GM23338 (cell line): ENCODE measurements at regions not wholly inside any gene's neighbourhood (a gene's known extent, or its start where the extent isn't known, plus 50 kb on each side); places are given as distances from the start of the nearest gene placed in this dataset.

Source experiments
- ATAC-seq: fragments of 200-7000 bp; cut with Tn5 transposase; 3 replicates; pipeline ENCODE4 v1.9.1; 2020
- DNase-seq: peaks from one replicate; pipeline ENCODE4 v3.0.0-alpha.2; 2015; ENCODE audit warnings: low spot score
- H2AFZ ChIP-seq: fragments of 200-600 bp; sonication (generic); 2 replicates; pipeline ENCODE4 v1.8.0; 2016; ENCODE audit warnings: antibody characterized with exemption, mild to moderate bottlenecking, moderate library complexity
- H3F3A ChIP-seq: fragments of 200-600 bp; sonication (generic); replicated peaks from 2 replicates; pipeline ENCODE4 v1.8.0; 2017; ENCODE audit warnings: antibody characterized with exemption, mixed run types, low read depth
- H3K27ac ChIP-seq: fragments of 200-600 bp; sonication (generic); 2 replicates; pipeline ENCODE4 v1.6.1; 2016; ENCODE audit warnings: low read depth
- H3K27me3 ChIP-seq: fragments of 200-600 bp; sonication (generic); 2 replicates; pipeline ENCODE4 v1.8.0; 2016; ENCODE audit warnings: mild to moderate bottlenecking, mixed run types, moderate library complexity; ENCODE audit not compliant: insufficient read depth
- H3K36me3 ChIP-seq: fragments of 200-600 bp; sonication (generic); 2 replicates; pipeline ENCODE4 v1.8.0; 2016; ENCODE audit warnings: mild to moderate bottlenecking; ENCODE audit not compliant: insufficient read depth
- H3K4me1 ChIP-seq: fragments of 200-600 bp; sonication (generic); 2 replicates; pipeline ENCODE4 v1.8.0; 2016; ENCODE audit warnings: mild to moderate bottlenecking, moderate library complexity; ENCODE audit not compliant: insufficient read depth
- H3K4me2 ChIP-seq: fragments of 200-600 bp; sonication (generic); 2 replicates; pipeline ENCODE4 v1.7.1; 2017; ENCODE audit warnings: mixed run types
- H3K4me3 ChIP-seq: fragments of 200-600 bp; sonication (generic); 2 replicates; pipeline ENCODE4 v1.6.1; 2016; ENCODE audit warnings: mixed run types
- H3K79me2 ChIP-seq: fragments of 200-600 bp; sonication (generic); replicated peaks from 2 replicates; pipeline ENCODE4 v1.8.0; 2017; ENCODE audit warnings: mild to moderate bottlenecking; ENCODE audit not compliant: insufficient read depth
- H3K9me2 ChIP-seq: fragments of 200-600 bp; sonication (generic); 2 replicates; pipeline ENCODE4 v1.8.0; 2017; ENCODE audit not compliant: insufficient read depth
- H4K20me1 ChIP-seq: fragments of 200-600 bp; sonication (generic); replicated peaks from 2 replicates; pipeline ENCODE4 v1.8.0; 2017; ENCODE audit warnings: mild to moderate bottlenecking; ENCODE audit not compliant: insufficient read depth
- H3K27ac Mint-ChIP-seq: 2 replicates; pipeline ENCODE4 v1.8.0; 2020; ENCODE audit warnings: inconsistent platforms, mild to moderate bottlenecking, moderate library complexity, mixed read lengths
- H3K27me3 Mint-ChIP-seq: 3 replicates; pipeline ENCODE4 v1.8.0; 2022; ENCODE audit warnings: low read depth, mild to moderate bottlenecking, moderate library complexity, mixed read lengths, inconsistent platforms; ENCODE audit not compliant: insufficient read depth, poor library complexity
- H3K36me3 Mint-ChIP-seq: 3 replicates; pipeline ENCODE4 v1.8.0; 2021; ENCODE audit warnings: low read depth, mild to moderate bottlenecking, inconsistent platforms, moderate library complexity, mixed read lengths
- H3K4me1 Mint-ChIP-seq: 3 replicates; pipeline ENCODE4 v1.8.0; 2020; ENCODE audit warnings: mild to moderate bottlenecking, inconsistent platforms, mixed read lengths
- H3K4me3 Mint-ChIP-seq: 3 replicates; pipeline ENCODE4 v1.8.0; 2021; ENCODE audit warnings: moderate library complexity, mild to moderate bottlenecking, inconsistent platforms, mixed read lengths
- H3K9me3 Mint-ChIP-seq: 3 replicates; pipeline ENCODE4 v1.8.0; 2020; ENCODE audit warnings: moderate library complexity, mild to moderate bottlenecking, inconsistent platforms, mixed read lengths
- CREB1 ChIP-seq: fragments of 250-450 bp; sonication (Bioruptor Pico); IDR thresholded peaks from 2 replicates; pipeline ENCODE4 v1.5.0; 2020; ENCODE audit warnings: low read depth, mild to moderate bottlenecking, moderate library complexity
- EZH2 ChIP-seq: fragments of 200-600 bp; sonication (generic); IDR thresholded peaks from one replicate; pipeline ENCODE4 v1.8.0; 2017; ENCODE audit warnings: antibody characterized with exemption, mild to moderate bottlenecking, low read depth; ENCODE audit not compliant: unreplicated experiment
- EZH2phosphoT487 ChIP-seq: fragments of 200-600 bp; sonication (generic); IDR thresholded peaks from one replicate; pipeline ENCODE4 v1.8.1; 2018; ENCODE audit warnings: antibody characterized with exemption; ENCODE audit not compliant: unreplicated experiment
- JUNB ChIP-seq: IDR thresholded peaks from one replicate; pipeline ENCODE4 v1.6.1; 2016; ENCODE audit warnings: antibody characterized with exemption; ENCODE audit not compliant: unreplicated experiment
- NANOG ChIP-seq: IDR thresholded peaks from 2 replicates; pipeline ENCODE4 v1.6.1; 2016; ENCODE audit warnings: antibody characterized with exemption, borderline replicate concordance
- POLR2AphosphoS5 ChIP-seq: IDR thresholded peaks from 2 replicates; pipeline ENCODE4 v1.6.1; 2016; ENCODE audit warnings: antibody characterized with exemption, low read depth
- STAT1 ChIP-seq: IDR thresholded peaks from one replicate; pipeline ENCODE4 v1.6.1; 2016; ENCODE audit warnings: antibody characterized with exemption; ENCODE audit not compliant: unreplicated experiment
- ZNF114 ChIP-seq: fragments of 250-450 bp; sonication (Bioruptor Pico); IDR thresholded peaks from 2 replicates; pipeline ENCODE4 v1.5.0; 2020; ENCODE audit warnings: mild to moderate bottlenecking, moderate library complexity
- ZNF331 ChIP-seq: fragments of 250-450 bp; sonication (Bioruptor Pico); IDR thresholded peaks from 2 replicates; pipeline ENCODE4 v1.5.0; 2020; ENCODE audit warnings: low read depth, mild to moderate bottlenecking, moderate library complexity
- TF ChIP-seq, protein P1 (sequence below): fragments of 250-450 bp; sonication (Bioruptor Pico); IDR thresholded peaks from 2 replicates; pipeline ENCODE4 v1.5.0; 2020; ENCODE audit warnings: mild to moderate bottlenecking, moderate library complexity
- TF ChIP-seq, protein P2 (sequence below): IDR thresholded peaks from one replicate; pipeline ENCODE4 v1.6.1; 2018; ENCODE audit warnings: antibody characterized with exemption; ENCODE audit not compliant: unreplicated experiment
- TF ChIP-seq, protein P3 (sequence below), 2 experiments: fragments of 200-600 bp in 1 of 2; sonication (generic) in 1 of 2; conservative IDR thresholded peaks; 2 replicates each; pipeline versions ENCODE4 v1.5.1 to v1.6.1; 2016 to 2017; ENCODE audit warnings: antibody characterized with exemption in 2 of 2, low read depth in 2 of 2, mild to moderate bottlenecking in 2 of 2, moderate library complexity in 1 of 2
- TF ChIP-seq, protein P4 (sequence below): IDR thresholded peaks from 2 replicates; pipeline ENCODE4 v1.6.1; 2016; ENCODE audit warnings: antibody characterized with exemption

DNA sequence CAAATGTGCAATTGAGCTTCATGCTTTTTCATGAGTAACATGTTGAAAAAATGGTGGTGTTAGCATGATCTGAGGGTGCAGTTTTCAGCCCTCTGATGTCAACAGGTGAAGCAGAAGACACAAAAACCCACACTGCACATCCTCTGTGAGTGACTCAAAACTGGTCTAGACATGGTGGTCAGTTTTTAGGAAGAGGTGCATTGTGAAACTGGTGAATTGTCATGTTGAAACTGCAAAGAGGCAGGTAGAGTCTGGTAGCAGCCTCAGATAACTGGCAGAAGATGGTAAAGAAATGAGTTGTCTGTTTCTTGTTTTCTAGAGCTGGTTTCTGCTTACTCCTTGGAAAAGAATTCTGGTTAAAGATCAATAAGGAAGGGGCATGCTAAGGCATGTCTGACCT lies 97.3 kb upstream of the HMCN1 start:
- Histone ChIP-seq H3K27ac (no peak overlapping the region), H4K20me1 (no peaks in the 10 kb centered on the region), H3K27me3 (no peaks in the 10 kb centered on the region), H3K9me2 (peaks cover 7% of the 10 kb centered on the region; the same call in 1 of the 2 replicates), H3F3A (no peaks in the 10 kb centered on the region), H3K4me2 (no peak overlapping the region), H3K4me3 (no peak overlapping the region), H3K79me2 (no peaks in the 10 kb centered on the region), H3K36me3 (peaks cover 5% of the 10 kb centered on the region; the same call in 1 of the 2 replicates), H3K4me1 (no peaks in the 10 kb centered on the region), H2AFZ (peak overlapping the region; percentile 56; the same call in 1 of the 2 replicates)
- Mint-ChIP-seq H3K27me3 (peaks cover 5% of the 10 kb centered on the region), H3K27ac (no peak overlapping the region), H3K4me3 (no peak overlapping the region), H3K9me3 (peaks cover 37% of the 10 kb centered on the region), H3K4me1 (no peaks in the 10 kb centered on the region), H3K36me3 (peaks cover 36% of the 10 kb centered on the region)
- no peak for DNase-seq
- no peak for ATAC-seq
- no peak for TF ChIP-seq STAT1
- TF ChIP-seq, protein P1, sequence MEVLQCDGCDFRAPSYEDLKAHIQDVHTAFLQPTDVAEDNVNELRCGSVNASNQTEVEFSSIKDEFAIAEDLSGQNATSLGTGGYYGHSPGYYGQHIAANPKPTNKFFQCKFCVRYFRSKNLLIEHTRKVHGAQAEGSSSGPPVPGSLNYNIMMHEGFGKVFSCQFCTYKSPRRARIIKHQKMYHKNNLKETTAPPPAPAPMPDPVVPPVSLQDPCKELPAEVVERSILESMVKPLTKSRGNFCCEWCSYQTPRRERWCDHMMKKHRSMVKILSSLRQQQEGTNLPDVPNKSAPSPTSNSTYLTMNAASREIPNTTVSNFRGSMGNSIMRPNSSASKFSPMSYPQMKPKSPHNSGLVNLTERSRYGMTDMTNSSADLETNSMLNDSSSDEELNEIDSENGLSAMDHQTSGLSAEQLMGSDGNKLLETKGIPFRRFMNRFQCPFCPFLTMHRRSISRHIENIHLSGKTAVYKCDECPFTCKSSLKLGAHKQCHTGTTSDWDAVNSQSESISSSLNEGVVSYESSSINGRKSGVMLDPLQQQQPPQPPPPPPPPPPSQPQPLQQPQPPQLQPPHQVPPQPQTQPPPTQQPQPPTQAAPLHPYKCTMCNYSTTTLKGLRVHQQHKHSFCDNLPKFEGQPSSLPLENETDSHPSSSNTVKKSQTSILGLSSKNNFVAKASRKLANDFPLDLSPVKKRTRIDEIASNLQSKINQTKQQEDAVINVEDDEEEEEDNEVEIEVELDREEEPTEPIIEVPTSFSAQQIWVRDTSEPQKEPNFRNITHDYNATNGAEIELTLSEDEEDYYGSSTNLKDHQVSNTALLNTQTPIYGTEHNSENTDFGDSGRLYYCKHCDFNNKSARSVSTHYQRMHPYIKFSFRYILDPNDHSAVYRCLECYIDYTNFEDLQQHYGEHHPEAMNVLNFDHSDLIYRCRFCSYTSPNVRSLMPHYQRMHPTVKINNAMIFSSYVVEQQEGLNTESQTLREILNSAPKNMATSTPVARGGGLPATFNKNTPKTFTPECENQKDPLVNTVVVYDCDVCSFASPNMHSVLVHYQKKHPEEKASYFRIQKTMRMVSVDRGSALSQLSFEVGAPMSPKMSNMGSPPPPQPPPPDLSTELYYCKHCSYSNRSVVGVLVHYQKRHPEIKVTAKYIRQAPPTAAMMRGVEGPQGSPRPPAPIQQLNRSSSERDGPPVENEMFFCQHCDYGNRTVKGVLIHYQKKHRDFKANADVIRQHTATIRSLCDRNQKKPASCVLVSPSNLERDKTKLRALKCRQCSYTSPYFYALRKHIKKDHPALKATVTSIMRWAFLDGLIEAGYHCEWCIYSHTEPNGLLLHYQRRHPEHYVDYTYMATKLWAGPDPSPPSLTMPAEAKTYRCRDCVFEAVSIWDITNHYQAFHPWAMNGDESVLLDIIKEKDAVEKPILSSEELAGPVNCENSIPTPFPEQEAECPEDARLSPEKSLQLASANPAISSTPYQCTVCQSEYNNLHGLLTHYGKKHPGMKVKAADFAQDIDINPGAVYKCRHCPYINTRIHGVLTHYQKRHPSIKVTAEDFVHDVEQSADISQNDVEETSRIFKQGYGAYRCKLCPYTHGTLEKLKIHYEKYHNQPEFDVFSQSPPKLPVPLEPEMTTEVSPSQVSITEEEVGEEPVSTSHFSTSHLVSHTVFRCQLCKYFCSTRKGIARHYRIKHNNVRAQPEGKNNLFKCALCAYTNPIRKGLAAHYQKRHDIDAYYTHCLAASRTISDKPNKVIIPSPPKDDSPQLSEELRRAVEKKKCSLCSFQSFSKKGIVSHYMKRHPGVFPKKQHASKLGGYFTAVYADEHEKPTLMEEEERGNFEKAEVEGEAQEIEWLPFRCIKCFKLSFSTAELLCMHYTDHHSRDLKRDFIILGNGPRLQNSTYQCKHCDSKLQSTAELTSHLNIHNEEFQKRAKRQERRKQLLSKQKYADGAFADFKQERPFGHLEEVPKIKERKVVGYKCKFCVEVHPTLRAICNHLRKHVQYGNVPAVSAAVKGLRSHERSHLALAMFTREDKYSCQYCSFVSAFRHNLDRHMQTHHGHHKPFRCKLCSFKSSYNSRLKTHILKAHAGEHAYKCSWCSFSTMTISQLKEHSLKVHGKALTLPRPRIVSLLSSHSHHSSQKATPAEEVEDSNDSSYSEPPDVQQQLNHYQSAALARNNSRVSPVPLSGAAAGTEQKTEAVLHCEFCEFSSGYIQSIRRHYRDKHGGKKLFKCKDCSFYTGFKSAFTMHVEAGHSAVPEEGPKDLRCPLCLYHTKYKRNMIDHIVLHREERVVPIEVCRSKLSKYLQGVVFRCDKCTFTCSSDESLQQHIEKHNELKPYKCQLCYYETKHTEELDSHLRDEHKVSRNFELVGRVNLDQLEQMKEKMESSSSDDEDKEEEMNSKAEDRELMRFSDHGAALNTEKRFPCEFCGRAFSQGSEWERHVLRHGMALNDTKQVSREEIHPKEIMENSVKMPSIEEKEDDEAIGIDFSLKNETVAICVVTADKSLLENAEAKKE (CRISPR knock-in tag), result no peak
- no peak for TF ChIP-seq CREB1 (CRISPR knock-in tag)
- TF ChIP-seq EZH2, result no peak
- TF ChIP-seq ZNF331 (CRISPR knock-in tag), result no peak
- TF ChIP-seq, protein P2, sequence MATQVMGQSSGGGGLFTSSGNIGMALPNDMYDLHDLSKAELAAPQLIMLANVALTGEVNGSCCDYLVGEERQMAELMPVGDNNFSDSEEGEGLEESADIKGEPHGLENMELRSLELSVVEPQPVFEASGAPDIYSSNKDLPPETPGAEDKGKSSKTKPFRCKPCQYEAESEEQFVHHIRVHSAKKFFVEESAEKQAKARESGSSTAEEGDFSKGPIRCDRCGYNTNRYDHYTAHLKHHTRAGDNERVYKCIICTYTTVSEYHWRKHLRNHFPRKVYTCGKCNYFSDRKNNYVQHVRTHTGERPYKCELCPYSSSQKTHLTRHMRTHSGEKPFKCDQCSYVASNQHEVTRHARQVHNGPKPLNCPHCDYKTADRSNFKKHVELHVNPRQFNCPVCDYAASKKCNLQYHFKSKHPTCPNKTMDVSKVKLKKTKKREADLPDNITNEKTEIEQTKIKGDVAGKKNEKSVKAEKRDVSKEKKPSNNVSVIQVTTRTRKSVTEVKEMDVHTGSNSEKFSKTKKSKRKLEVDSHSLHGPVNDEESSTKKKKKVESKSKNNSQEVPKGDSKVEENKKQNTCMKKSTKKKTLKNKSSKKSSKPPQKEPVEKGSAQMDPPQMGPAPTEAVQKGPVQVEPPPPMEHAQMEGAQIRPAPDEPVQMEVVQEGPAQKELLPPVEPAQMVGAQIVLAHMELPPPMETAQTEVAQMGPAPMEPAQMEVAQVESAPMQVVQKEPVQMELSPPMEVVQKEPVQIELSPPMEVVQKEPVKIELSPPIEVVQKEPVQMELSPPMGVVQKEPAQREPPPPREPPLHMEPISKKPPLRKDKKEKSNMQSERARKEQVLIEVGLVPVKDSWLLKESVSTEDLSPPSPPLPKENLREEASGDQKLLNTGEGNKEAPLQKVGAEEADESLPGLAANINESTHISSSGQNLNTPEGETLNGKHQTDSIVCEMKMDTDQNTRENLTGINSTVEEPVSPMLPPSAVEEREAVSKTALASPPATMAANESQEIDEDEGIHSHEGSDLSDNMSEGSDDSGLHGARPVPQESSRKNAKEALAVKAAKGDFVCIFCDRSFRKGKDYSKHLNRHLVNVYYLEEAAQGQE, result no peak
- TF ChIP-seq NANOG, result no peak
- TF ChIP-seq, protein P3, sequence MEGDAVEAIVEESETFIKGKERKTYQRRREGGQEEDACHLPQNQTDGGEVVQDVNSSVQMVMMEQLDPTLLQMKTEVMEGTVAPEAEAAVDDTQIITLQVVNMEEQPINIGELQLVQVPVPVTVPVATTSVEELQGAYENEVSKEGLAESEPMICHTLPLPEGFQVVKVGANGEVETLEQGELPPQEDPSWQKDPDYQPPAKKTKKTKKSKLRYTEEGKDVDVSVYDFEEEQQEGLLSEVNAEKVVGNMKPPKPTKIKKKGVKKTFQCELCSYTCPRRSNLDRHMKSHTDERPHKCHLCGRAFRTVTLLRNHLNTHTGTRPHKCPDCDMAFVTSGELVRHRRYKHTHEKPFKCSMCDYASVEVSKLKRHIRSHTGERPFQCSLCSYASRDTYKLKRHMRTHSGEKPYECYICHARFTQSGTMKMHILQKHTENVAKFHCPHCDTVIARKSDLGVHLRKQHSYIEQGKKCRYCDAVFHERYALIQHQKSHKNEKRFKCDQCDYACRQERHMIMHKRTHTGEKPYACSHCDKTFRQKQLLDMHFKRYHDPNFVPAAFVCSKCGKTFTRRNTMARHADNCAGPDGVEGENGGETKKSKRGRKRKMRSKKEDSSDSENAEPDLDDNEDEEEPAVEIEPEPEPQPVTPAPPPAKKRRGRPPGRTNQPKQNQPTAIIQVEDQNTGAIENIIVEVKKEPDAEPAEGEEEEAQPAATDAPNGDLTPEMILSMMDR (conservative IDR thresholded peaks at IDR 0.05; ENCODE audit: low read depth in 2 of 2), result no peak
- TF ChIP-seq ZNF114 (CRISPR knock-in tag), result no peak
- TF ChIP-seq POLR2AphosphoS5, result no peak
- TF ChIP-seq, protein P4, sequence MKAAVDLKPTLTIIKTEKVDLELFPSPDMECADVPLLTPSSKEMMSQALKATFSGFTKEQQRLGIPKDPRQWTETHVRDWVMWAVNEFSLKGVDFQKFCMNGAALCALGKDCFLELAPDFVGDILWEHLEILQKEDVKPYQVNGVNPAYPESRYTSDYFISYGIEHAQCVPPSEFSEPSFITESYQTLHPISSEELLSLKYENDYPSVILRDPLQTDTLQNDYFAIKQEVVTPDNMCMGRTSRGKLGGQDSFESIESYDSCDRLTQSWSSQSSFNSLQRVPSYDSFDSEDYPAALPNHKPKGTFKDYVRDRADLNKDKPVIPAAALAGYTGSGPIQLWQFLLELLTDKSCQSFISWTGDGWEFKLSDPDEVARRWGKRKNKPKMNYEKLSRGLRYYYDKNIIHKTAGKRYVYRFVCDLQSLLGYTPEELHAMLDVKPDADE, result no peak
- TF ChIP-seq JUNB, result no peak
- no peak for TF ChIP-seq EZH2phosphoT487
